Left cardiac atrium (tissue), 4 donors: ENCODE measurements at regions not wholly inside any gene's neighbourhood (a gene's known extent, or its start where the extent isn't known, plus 50 kb on each side); places are given as distances from the start of the nearest gene placed in this dataset.

Source experiments
- ATAC-seq, 2 donors: fragments of 200-7000 bp; cut with Tn5 transposase; one replicate each; pipeline ENCODE4 v1.9.1; 2020; ENCODE audit warnings: mild to moderate bottlenecking in 2 of 2, moderate library complexity in 2 of 2
- DNase-seq: peaks from one replicate; pipeline ENCODE4 v3.0.0-alpha.2; 2020
- intact Hi-C, 2 donors: fragments of 100-400 bp; cut with DNase I; formaldehyde crosslinking; loops; one replicate each; pipeline versions ENCODE4 v1.14.1 to v1.15.1; 2022 to 2023
- donor health status: DM: no; HTN: yes; CAD: no.
- donor health status: DM: no; HTN: yes; CAD: no; lungs with severe emphysema.
- donor health status: DM: yes; HTN: yes; CAD: no.
- donor health status: Dilated cardiomyopathy.

- DNase-seq (no peak), ATAC-seq (no peak)
- intact Hi-C loops, result no loop called here
Measured at GRCh38 chr10:76736815-76737618, 900.6 kb downstream of the KCNMA1 start.

GRCh38 chr10:76736392-76736791, 901.2 kb downstream of the KCNMA1 start:
- DNase-seq (no peak), ATAC-seq (no peak)
- intact Hi-C loops, result no loop called here

- no peak for DNase-seq
Measured at GRCh38 chr10:76735866-76736265, 901.7 kb downstream of the KCNMA1 start.

GRCh38 chr10:76733441-76733936, 904.1 kb downstream of the KCNMA1 start:
- ATAC-seq, result no peak

More at GRCh38 chr10:76735866-76736265, 901.7 kb downstream of the KCNMA1 start:
- no peak for ATAC-seq
- intact Hi-C loops, result no loop called here

GRCh38 chr10:76732306-76732705, 905.3 kb downstream of the KCNMA1 start:
- no peak for DNase-seq
- no peak for ATAC-seq
- intact Hi-C loops, result no loop called here

More at GRCh38 chr10:76733441-76733936, 904.1 kb downstream of the KCNMA1 start:
- no peak for DNase-seq
- intact Hi-C loops, result no loop called here

GRCh38 chr10:76729841-76730487, 907.6 kb downstream of the KCNMA1 start:
- intact Hi-C loops, result no loop called here
- DNase-seq, result no peak
- ATAC-seq, result no peak

- DNase-seq, result no peak
- no peak for ATAC-seq
- intact Hi-C loops, result no loop called here
Measured at GRCh38 chr10:76729346-76729745, 908.3 kb downstream of the KCNMA1 start.

- ATAC-seq, result peak in 1 of 2 donors; percentile 30
- intact Hi-C loops, result no loop called here
- no peak for DNase-seq
Measured at GRCh38 chr10:76727038-76727437, 910.6 kb downstream of the KCNMA1 start.

- ATAC-seq (no peak), DNase-seq (no peak)
- intact Hi-C loops, result no loop called here
Measured at GRCh38 chr10:76723844-76724243, 913.8 kb downstream of the KCNMA1 start.

GRCh38 chr10:76721891-76722505, 915.6 kb downstream of the KCNMA1 start:
- no peak for DNase-seq
- intact Hi-C loops, result no loop called here
- no peak for ATAC-seq

GRCh38 chr10:76719006-76719405, 918.6 kb downstream of the KCNMA1 start:
- intact Hi-C loops, result no loop called here
- DNase-seq (no peak), ATAC-seq (no peak)

- intact Hi-C loops, result no loop called here
- ATAC-seq (peak in 1 of 2 donors; percentile 79), DNase-seq (no peak)
Measured at GRCh38 chr10:76717141-76717540, 920.5 kb downstream of the KCNMA1 start.

- intact Hi-C loops, result no loop called here
- DNase-seq (no peak), ATAC-seq (peak in 1 of 2 donors; percentile 57)
Measured at GRCh38 chr10:76711222-76711997, 926.2 kb downstream of the KCNMA1 start.

GRCh38 chr10:76700241-76700640, 937.4 kb downstream of the KCNMA1 start:
- DNase-seq (no peak), ATAC-seq (no peak)
- intact Hi-C loops, result no loop called here

- intact Hi-C loops, result no loop called here
- DNase-seq, result no peak
- ATAC-seq, result no peak
Measured at GRCh38 chr10:76697923-76698322, 939.7 kb downstream of the KCNMA1 start.

- ATAC-seq (no peak), DNase-seq (no peak)
- intact Hi-C loops, result no loop called here
Measured at GRCh38 chr10:76695069-76695468, 942.5 kb downstream of the KCNMA1 start.

GRCh38 chr10:76686201-76686600, 951.4 kb downstream of the KCNMA1 start:
- ATAC-seq (no peak), DNase-seq (no peak)
- intact Hi-C loops, result no loop called here

- ATAC-seq (no peak), DNase-seq (no peak)
- intact Hi-C loops, result no loop called here
Measured at GRCh38 chr10:76684968-76685367, 952.6 kb downstream of the KCNMA1 start.

- ATAC-seq, result no peak
- intact Hi-C loops, result no loop called here
- no peak for DNase-seq
Measured at GRCh38 chr10:76681153-76681552, 956.5 kb downstream of the KCNMA1 start.
